GM04503 (cell line): ENCODE measurements at regions not wholly inside any gene's neighbourhood (a gene's known extent, or its start where the extent isn't known, plus 50 kb on each side); places are given as distances from the start of the nearest gene placed in this dataset.
"Not testable (repeated sequence)": the region's sequence is repeated elsewhere in the genome, so short reads cannot be mapped to it uniquely, and the experiment has no call there.

Experiments
- DNase-seq: peaks from one replicate; pipeline ENCODE4 v3.0.0-alpha.2; 2012; ENCODE audit warnings: low read depth

- DNase-seq = not testable (repeated sequence)
Measured at GRCh38 chr2:156254637-156255067, 77.9 kb downstream of the NR4A2 start.

GRCh38 chr2:156253765-156254164 lies 78.8 kb downstream of the NR4A2 start:
- DNase-seq = no peak

- DNase-seq = no peak
Measured at GRCh38 chr2:156242874-156243273, 89.6 kb downstream of the NR4A2 start.

GRCh38 chr2:156237558-156237957 lies 95.0 kb downstream of the NR4A2 start:
- DNase-seq = no peak

- DNase-seq = no peak
Measured at GRCh38 chr2:156229724-156230362, 102.7 kb downstream of the NR4A2 start.

- DNase-seq = not testable (repeated sequence)
Measured at GRCh38 chr2:156223328-156223727, 109.2 kb downstream of the NR4A2 start.

- no peak for DNase-seq
Measured at GRCh38 chr2:156221703-156222102, 110.8 kb downstream of the NR4A2 start.

GRCh38 chr2:156219491-156220100 lies 112.9 kb downstream of the NR4A2 start:
- DNase-seq = no peak

- DNase-seq = no peak
Measured at GRCh38 chr2:156215656-156216055, 116.9 kb downstream of the NR4A2 start.

- DNase-seq = no peak
Measured at GRCh38 chr2:156211318-156211717, 121.2 kb downstream of the NR4A2 start.

GRCh38 chr2:156206355-156206754 lies 126.2 kb downstream of the NR4A2 start:
- DNase-seq = no peak

- no peak for DNase-seq
Measured at GRCh38 chr2:156199588-156199987, 132.9 kb downstream of the NR4A2 start.

GRCh38 chr2:156196031-156196430 lies 136.5 kb downstream of the NR4A2 start:
- no peak for DNase-seq

- no peak for DNase-seq
Measured at GRCh38 chr2:156192468-156192867, 140.1 kb downstream of the NR4A2 start.

- DNase-seq = no peak
Measured at GRCh38 chr2:156191527-156191926, 141.0 kb downstream of the NR4A2 start.

GRCh38 chr2:156190517-156190916 lies 142.0 kb downstream of the NR4A2 start:
- no peak for DNase-seq

GRCh38 chr2:156189584-156189983 lies 142.9 kb downstream of the NR4A2 start:
- no peak for DNase-seq

- no peak for DNase-seq
Measured at GRCh38 chr2:156189143-156189542, 143.4 kb downstream of the NR4A2 start.

GRCh38 chr2:156182132-156182531 lies 150.4 kb downstream of the NR4A2 start:
- DNase-seq = no peak

- DNase-seq = no peak
Measured at GRCh38 chr2:156181208-156181607, 151.3 kb downstream of the NR4A2 start.

GRCh38 chr2:156177654-156178053 lies 154.9 kb downstream of the NR4A2 start:
- DNase-seq = no peak

- no peak for DNase-seq
Measured at GRCh38 chr2:156175946-156176345, 156.6 kb downstream of the NR4A2 start.

- DNase-seq = no peak
Measured at GRCh38 chr2:156170929-156171328, 161.6 kb downstream of the NR4A2 start.

- no peak for DNase-seq
Measured at GRCh38 chr2:156165742-156166141, 166.8 kb downstream of the NR4A2 start.
